ENCODE measurements at regions not wholly inside any gene's neighbourhood (a gene's known extent, or its start where the extent isn't known, plus 50 kb on each side); places are given as distances from the start of the nearest gene placed in this dataset.

- Histone ChIP-seq H3K9ac (ENCODE audit: low read length) (no peak overlapping the region), H3F3A (ENCODE audit: insufficient read depth, low read length, poor library complexity, severe bottlenecking) (no peaks in the 10 kb centered on the region), H3K27me3 (ENCODE audit: insufficient read depth, low read depth, low read length) (no peaks in the 10 kb centered on the region), H3K9me3 (ENCODE audit: low read length) (peaks cover 4% of the 10 kb centered on the region), H3K36me3 (ENCODE audit: insufficient read depth, low read length) (no peaks in the 10 kb centered on the region), H3K9me2 (ENCODE audit: insufficient read depth, low read length) (no peaks in the 10 kb centered on the region), H4K20me1 (ENCODE audit: insufficient read depth) (no peaks in the 10 kb centered on the region), H3K4me2 (ENCODE audit: low read length) (no peak overlapping the region), H3K4me3 (ENCODE audit: low read length) (no peak overlapping the region), H2AFZ (ENCODE audit: low read depth, low read length) (no peak overlapping the region), H3K27ac (ENCODE audit: low read length) (no peak overlapping the region), H3K79me2 (replicated peaks; ENCODE audit: insufficient read depth, low read length) (no peaks in the 10 kb centered on the region)
- TF ChIP-seq CTCF (IDR thresholded peaks at IDR 0.05; ENCODE audit: poor library complexity, severe bottlenecking), result no peak
- TF ChIP-seq SMC3 (conservative IDR thresholded peaks at IDR 0.05; ENCODE audit: poor library complexity), result no peak
- no peak for TF ChIP-seq EZH2 (IDR thresholded peaks at IDR 0.05; ENCODE audit: borderline replicate concordance, insufficient read depth, low read length, poor library complexity, severe bottlenecking)
- no peak for TF ChIP-seq MXI1 (conservative IDR thresholded peaks at IDR 0.05; ENCODE audit: poor library complexity, severe bottlenecking)
- TF ChIP-seq RAD21 (conservative IDR thresholded peaks at IDR 0.05), result no peak
Measured at GRCh38 chr5:2550509-2550908, 201.0 kb downstream of the IRX2 start.

- Histone ChIP-seq H3F3A (ENCODE audit: insufficient read depth, low read length, poor library complexity, severe bottlenecking) (no peaks in the 10 kb centered on the region), H2AFZ (ENCODE audit: low read depth, low read length) (no peak overlapping the region), H3K36me3 (ENCODE audit: insufficient read depth, low read length) (no peaks in the 10 kb centered on the region), H3K9me3 (ENCODE audit: low read length) (peaks cover 4% of the 10 kb centered on the region), H3K27me3 (ENCODE audit: insufficient read depth, low read depth, low read length) (no peaks in the 10 kb centered on the region), H4K20me1 (ENCODE audit: insufficient read depth) (no peaks in the 10 kb centered on the region), H3K4me2 (ENCODE audit: low read length) (no peak overlapping the region), H3K9ac (ENCODE audit: low read length) (no peak overlapping the region), H3K79me2 (replicated peaks; ENCODE audit: insufficient read depth, low read length) (no peaks in the 10 kb centered on the region), H3K9me2 (ENCODE audit: insufficient read depth, low read length) (no peaks in the 10 kb centered on the region), H3K27ac (ENCODE audit: low read length) (no peak overlapping the region), H3K4me3 (ENCODE audit: low read length) (no peak overlapping the region)
- TF ChIP-seq MXI1 (conservative IDR thresholded peaks at IDR 0.05; ENCODE audit: poor library complexity, severe bottlenecking), result no peak
- no peak for TF ChIP-seq CTCF (IDR thresholded peaks at IDR 0.05; ENCODE audit: poor library complexity, severe bottlenecking)
- TF ChIP-seq REST (IDR thresholded peaks at IDR 0.05; ENCODE audit: borderline replicate concordance), result no peak
- TF ChIP-seq SMC3 (conservative IDR thresholded peaks at IDR 0.05; ENCODE audit: poor library complexity), result no peak
- TF ChIP-seq POLR2AphosphoS5 (IDR thresholded peaks at IDR 0.05), result no peak
- TF ChIP-seq EP300 (conservative IDR thresholded peaks at IDR 0.05; ENCODE audit: poor library complexity, severe bottlenecking), result no peak
- no peak for TF ChIP-seq RAD21 (conservative IDR thresholded peaks at IDR 0.05)
- no peak for TF ChIP-seq TAF1 (IDR thresholded peaks at IDR 0.05; ENCODE audit: low read depth)
- no peak for TF ChIP-seq EZH2 (IDR thresholded peaks at IDR 0.05; ENCODE audit: borderline replicate concordance, insufficient read depth, low read length, poor library complexity, severe bottlenecking)
Measured at GRCh38 chr5:2549900-2550299, 201.6 kb downstream of the IRX2 start.

Data from neural cell (in vitro differentiated cells).